Transverse colon (tissue), 4 donors: ENCODE measurements at regions not wholly inside any gene's neighbourhood (a gene's known extent, or its start where the extent isn't known, plus 50 kb on each side); places are given as distances from the start of the nearest gene placed in this dataset.

ENCODE experiments used
- POLR2A ChIP-seq: fragments of 450-650 bp; IDR thresholded peaks from one replicate; pipeline ENCODE4 v1.6.1; 2016; ENCODE audit warnings: antibody characterized with exemption, mild to moderate bottlenecking, moderate library complexity
- POLR2AphosphoS5 ChIP-seq, 3 donors: sonication (generic); formaldehyde crosslinking; IDR thresholded peaks; one replicate each; pipeline ENCODE4 v1.6.1; 2016; ENCODE audit warnings: antibody characterized with exemption in 3 of 3
- TF ChIP-seq, protein P1 (sequence below), 5 experiments: fragments of 200-600 bp in 3 of 5; fragments of 450-650 bp in 2 of 5; sonication (generic) in 3 of 5; IDR thresholded peaks; 1 replicate in 2 of 5; 2 replicates in 3 of 5; pipeline ENCODE4 v1.5.1; 2016 to 2017; ENCODE audit warnings: antibody characterized with exemption in 5 of 5, inconsistent platforms in 3 of 5, mild to moderate bottlenecking in 2 of 5, moderate library complexity in 1 of 5

DNA sequence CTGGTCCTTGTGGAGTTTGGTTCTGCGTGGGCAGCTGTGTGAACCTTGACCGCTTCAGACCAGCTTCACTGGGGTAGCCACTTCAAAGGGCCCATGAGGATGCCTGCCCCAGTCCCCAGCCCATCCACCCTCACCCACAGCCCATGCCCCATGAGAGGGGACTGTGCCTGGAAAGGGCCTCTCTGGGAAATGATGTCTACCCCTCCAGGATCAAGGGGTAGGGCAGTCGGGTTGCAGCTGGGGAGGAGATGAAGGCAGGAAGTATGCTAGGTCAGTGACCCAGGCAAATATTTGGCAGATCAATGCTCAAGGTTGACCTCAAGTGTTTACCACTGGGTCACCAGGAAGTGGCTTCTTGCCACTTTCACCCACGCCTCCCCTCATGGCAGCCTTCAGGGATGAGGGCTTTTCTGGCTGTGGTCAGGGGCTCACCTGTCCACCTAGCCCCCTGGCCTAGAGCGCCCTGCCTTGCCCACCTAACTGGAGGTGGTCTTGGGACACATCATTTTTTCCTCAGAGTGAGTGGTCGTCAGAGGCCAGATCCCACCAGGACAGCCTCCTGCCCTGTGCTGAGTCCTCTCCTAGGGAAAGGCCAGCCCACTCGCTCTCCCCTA, 109.5 kb downstream of the SNX5 start:
- TF ChIP-seq, protein P1, sequence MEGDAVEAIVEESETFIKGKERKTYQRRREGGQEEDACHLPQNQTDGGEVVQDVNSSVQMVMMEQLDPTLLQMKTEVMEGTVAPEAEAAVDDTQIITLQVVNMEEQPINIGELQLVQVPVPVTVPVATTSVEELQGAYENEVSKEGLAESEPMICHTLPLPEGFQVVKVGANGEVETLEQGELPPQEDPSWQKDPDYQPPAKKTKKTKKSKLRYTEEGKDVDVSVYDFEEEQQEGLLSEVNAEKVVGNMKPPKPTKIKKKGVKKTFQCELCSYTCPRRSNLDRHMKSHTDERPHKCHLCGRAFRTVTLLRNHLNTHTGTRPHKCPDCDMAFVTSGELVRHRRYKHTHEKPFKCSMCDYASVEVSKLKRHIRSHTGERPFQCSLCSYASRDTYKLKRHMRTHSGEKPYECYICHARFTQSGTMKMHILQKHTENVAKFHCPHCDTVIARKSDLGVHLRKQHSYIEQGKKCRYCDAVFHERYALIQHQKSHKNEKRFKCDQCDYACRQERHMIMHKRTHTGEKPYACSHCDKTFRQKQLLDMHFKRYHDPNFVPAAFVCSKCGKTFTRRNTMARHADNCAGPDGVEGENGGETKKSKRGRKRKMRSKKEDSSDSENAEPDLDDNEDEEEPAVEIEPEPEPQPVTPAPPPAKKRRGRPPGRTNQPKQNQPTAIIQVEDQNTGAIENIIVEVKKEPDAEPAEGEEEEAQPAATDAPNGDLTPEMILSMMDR (IDR thresholded peaks at IDR 0.05), result no peak
- TF ChIP-seq POLR2AphosphoS5 (IDR thresholded peaks at IDR 0.05), result no peak
- TF ChIP-seq POLR2A, result no peak
